GM21576 (cell line): ENCODE measurements at regions not wholly inside any gene's neighbourhood (a gene's known extent, or its start where the extent isn't known, plus 50 kb on each side); places are given as distances from the start of the nearest gene placed in this dataset.
"Not testable (repeated sequence)": the region's sequence is repeated elsewhere in the genome, so short reads cannot be mapped to it uniquely, and the experiment has no call there.

ENCODE experiments used
- ATAC-seq: cut with Tn5 transposase; IDR thresholded peaks from one replicate; pipeline ENCODE4 v1.9.1; 2021; ENCODE audit warnings: mild to moderate bottlenecking, moderate library complexity; ENCODE audit not compliant: unreplicated experiment

DNA sequence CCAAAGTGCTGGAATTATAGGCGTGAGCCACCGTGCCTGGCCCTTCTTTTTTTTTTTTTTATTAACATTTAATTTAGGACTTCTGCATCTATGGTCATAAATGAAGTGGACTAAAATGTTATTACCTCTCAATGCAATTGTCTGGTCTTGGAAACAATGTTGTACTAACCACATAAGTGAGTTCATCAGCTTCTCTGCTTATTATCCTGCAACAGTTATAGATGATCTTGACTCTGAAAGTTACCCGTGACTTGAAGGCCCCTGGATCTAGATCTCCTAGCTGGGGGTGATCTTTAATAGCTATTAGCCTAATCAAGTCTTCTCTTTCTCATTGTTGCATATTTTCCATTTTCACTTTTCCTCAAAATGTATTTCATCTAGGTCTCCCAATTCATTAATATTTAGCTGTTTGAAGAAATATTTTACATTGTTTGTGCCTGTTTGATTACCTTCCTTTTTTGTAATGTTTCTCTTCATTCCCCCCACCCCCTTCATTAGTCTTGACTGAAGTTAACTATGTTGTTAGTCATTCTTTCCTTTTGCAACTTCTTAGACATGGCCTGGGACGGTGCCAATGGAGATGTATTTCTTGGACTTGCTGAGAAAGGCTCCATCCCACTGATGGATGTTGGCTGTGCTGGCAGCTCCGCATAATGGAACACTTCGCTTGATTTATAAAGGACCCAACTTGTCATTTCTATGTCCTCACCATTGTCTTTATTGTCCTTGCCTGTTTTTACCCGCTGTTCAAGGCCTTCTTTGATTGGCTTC, 141.6 kb upstream of the RIOK3 start:
- ATAC-seq: no peak

DNA sequence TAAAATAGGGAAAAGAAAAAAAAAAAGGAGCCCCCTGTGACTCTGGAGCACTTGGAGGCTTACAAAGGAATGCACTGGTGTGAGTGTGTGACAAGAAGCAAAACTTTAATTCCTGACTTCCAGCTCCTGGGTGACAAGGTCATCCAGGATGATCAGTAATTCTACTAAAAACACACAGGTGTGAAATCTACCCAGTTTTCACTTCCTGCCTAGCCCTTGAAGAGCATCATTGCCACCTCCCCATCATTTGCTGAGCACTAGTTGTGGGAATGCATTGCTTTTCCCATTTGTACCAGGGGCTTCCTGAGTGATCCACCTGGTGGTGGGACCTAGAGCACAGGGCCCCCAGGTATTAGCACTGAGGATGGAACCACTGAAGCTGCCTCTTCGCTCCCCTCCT, 139.7 kb upstream of the RIOK3 start:
- no peak for ATAC-seq

DNA sequence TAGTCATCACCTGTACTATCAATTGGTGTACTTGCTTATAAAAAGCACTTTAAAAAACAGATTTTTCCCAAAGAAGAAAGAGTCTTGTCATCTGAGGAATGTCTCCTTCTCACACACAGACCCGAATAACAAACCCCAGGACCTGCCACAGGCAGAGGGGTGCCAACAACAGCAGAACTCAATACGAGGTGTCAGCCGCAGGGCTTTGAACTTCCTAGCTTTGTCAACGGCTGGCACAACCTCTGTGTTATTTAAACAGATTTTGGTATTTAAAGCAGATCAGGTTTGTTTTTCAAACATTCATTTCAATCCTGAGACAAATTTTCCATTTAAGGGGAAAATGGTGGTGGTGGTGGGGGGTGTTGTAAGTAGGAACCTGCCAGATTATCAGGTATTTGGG, 138.4 kb upstream of the RIOK3 start:
- no peak for ATAC-seq

DNA sequence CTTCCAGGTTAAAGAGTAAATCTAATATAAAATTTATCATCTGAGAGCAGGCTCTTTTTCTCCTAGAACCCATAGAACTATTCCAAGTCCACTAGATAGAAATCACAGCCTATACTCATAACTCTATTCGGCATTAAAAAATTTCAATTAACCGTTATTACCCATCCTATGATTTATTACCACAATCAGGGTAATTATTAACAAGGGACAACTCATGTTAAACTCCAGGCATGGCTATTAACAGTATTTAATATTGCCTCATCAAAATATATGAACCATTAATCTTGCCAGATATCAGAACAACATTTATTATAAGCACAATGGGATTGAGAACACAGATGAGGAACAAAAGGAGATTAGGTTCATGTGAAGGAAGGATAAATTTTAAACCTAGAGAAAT, 136.8 kb upstream of the RIOK3 start:
- no peak for ATAC-seq

DNA sequence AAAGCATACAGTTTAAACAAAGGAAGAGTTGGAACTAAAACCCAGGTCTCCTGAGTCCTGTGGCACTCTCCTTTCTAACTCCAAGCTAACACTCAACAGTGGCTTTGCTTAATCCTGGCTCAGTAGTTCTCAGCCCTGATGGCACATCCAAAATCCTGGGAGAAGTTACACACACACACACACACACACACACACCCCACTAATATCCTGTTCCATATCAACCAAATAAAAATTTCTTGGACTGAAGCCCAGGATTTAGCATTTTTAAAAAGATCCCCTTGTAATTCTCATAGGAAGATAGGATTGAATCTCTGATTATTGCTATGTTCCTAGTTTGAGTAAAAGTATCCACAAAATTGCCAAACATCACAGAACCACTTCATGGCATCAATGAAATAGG, 136.1 kb upstream of the RIOK3 start:
- ATAC-seq: no peak

DNA sequence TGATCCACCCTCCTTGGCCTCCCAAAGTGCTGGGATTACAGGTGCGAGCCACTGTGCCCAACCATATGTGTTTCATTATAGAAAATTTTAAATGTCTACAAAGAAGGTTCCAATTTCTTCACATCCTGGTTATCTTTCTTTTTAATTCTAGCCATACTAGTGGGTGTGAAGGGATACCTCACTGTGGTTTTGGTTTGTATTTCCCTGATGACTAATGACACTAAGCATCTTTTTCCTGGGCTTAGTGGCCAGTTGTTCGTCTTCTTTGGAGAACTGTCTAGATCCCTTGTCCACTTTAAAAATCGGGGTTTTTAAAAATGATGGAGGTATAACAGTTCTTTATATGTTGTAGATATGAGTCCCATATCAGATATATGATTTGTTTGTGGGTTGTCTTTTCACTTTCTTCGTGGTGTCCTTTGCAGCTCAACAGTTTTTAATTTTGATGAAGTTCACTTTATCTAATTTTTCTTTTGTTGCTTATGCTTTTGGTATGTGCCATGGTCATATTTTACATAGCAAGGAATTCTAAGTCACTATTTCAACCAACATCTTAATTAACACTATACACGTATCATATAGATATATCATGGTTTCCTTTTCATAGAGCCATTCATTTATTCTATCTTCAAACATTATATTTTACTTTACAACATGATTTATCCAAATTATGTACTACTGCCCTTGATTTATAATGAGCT, 135.0 kb upstream of the RIOK3 start:
- no peak for ATAC-seq

DNA sequence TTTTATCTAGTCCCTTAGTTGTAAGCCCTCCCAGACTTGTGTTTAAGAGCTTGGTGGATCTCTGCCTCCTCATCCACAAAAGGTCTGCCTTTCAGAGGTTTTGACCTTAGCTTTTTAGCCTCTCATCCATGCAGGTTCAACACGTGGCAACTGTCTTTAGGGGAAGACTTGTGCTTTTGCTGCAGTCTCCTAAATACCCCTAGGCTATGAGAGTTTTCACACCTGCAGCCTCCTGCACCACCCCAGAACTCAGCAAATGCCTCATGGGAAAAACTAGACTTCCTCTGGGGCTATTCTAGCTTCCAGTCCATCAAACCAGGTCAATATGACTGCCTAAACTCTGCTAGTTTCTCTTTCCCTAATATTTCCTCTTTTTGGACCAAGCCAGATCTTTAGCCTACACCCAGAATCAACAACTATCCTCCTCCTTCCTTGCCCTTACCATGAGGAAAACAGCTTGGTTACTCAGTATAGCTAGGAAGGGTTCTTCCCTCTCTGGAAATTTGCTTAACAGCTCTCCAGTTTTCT, 132.3 kb upstream of the RIOK3 start:
- ATAC-seq: no peak

DNA sequence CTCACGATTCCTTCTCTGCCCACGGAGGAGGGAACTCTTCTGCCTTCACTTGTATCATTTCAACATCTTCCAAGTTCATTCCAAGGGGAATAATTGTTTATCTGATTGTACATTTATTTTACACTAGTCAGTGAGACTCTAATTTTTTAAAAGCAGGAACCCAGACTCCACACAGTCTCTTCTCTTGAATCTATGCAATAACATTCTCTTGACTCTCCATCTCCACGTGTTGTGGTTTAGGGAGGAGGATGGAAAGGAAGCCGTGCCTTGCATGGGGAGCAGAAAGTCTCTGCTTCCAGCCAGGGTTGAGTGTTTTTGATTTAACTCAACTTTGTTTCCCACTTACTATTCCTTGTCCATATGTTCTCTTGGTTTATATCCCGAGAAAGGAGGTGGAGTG, 131.1 kb upstream of the RIOK3 start:
- ATAC-seq: no peak

DNA sequence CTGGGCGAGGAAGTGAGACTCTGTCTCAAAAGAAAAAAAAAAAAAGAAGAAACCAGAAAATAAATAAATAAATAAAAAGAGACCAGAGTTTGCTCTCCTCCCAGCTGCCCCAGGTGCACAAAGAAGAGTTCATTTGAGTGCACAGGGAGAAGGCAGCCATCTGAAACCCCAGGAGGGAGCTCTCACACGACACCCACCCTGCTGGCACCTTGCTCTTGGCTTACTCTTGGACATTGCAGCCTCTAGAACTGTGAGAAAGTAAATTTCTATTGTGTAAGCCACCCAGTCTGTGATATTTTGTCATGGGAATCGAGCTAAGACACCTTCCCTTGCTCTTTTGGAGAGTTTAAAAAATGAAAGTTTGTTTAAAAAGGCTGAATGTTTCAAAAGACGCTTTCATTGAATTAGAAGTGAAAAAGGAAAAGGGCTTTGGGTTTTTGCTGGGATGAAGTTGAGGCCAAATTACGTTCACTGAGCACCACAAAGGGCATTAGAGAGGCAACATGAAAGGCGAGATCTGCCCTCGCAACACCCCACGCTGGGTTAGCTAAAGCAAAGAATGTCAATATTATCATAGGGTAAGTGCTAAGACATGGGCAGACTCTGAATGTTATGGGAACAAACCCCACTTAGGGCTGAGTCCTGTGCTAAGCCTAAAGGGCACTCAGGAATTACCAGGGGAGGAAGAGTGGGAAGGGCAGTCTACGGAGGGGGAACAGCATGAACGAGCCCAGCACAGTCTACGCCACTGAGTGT, 128.9 kb upstream of the RIOK3 start:
- no peak for ATAC-seq

DNA sequence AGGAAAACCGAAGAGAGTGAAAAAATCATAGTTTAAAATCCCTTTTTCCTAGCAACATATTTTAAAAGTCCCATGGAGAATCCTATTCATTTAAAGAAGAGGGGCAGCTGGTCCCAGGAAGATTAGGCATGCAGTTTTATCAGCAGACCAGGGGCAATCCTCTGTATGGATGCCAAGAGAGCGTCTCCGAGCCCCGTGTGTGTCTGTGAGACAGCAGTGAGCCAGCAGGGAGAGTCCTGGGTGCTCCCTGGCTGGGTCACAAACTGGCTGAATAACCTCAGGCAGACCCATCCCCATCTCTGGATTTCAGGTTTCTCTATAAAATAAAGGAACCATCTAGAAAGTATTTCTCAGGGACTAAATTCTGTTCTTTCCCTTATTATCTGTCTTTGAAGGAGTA, 128.2 kb upstream of the RIOK3 start:
- no peak for ATAC-seq

DNA sequence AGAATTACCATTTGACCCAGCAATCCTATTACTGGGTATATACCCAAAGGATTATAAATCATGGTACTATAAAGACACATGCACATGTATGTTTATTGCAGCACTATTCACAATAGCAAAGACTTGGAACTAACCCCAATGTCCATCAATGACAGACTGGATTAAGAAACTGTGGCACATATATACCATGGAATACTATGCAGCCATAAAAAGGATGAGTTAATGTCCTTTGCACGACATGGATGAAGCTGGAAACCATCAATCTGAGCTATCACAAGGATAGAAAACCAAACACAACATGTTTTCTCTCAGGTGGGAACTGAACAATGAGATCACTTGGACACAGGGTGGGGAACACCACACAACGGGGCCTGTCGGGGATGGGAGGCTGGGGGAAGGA, 123.4 kb upstream of the RIOK3 start:
- not testable (repeated sequence) for ATAC-seq

DNA sequence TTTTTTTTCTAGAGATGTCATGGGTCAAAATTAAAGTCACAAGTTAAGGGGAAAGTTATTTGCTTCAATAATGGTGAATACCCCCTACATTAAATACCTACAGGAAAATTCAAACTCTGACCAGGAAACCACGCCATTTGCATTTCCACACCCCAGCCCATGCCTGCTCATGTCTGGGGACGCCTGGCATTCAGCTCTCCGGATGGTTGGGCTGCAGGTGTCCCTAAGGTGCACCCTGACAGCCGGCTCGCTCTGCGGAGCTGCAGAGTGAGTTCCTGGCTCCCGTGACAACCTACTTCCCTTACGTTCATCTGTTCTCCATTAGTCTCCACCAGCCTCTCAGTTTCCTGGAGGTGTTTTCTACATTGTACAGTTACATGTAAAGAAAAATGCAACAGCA, 122.7 kb upstream of the RIOK3 start:
- no peak for ATAC-seq

DNA sequence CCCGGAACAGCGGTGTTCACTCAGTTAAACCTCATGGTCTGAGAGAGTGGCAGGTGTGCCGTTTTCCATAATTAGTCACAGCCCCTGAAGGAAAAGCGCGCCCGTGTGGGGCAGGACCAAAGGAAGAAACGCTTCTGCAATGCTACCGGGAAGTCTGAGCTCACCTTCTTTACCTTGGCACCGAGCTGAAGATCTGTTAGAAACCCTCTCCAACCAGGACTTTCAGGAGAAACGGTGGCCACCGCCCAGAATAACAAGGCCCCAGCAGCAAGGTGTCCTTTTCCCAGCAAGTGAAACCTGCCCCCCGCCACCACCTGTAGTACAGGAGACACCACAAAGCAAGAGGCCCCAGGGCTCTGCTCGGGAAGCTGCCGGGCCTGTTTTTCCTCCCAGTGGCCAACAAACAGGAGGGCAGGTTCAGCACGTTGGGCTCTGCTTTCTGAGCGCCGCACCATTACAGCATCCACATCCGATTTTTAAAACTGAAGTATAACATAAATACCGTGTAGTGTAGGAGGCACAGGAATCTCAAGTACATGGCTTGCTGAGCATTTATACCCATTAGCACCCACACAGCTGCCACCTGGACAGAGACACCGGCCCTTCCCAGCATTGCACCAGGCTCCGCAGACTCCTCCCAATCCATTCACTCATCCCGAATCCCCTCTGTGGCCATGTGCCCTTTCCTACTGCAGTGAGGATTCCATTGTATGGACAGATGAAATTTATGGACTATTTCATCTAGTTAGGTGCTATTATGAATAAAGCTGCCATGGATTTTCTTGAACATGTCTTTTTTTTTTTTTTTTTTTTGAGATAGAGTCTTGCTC, 121.8 kb upstream of the RIOK3 start:
- ATAC-seq: no peak

DNA sequence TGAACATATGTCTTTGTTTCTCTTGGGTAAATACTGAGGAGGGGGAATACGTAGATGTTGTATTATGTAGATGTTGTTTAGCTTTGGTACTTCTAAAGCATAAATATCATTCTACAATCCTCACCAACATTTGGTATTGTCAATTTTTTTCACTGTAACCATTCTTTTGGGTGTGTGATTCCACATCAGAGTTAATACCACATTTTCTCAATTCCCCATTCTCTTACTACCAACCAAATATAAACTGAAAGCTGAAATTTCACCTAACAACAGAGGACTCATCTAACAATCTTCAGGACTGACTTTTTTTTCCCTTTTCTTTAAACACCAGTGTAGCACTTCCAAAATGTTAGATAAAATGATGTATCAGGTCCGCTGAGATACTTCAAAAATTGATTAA, 120.7 kb upstream of the RIOK3 start:
- ATAC-seq: peak; percentile 47

DNA sequence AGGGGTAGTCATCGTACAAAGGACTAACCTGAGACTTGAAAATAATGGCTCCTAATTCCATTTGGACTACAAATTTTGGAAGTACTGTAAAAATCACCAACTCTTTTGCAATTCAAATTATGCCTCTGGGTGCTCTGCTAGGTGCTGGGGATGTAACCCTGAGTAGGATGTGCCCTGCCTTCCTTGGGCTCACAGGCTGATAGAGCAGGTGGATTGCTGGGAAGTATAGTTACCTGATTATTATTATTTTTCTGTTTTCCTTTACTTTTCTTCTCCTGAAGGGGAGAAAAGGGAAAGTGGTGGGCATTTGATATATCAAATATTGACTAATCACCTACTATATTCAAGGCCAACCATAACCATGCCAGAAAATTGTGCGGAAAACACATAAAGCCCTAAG, 119.3 kb upstream of the RIOK3 start:
- no peak for ATAC-seq

DNA sequence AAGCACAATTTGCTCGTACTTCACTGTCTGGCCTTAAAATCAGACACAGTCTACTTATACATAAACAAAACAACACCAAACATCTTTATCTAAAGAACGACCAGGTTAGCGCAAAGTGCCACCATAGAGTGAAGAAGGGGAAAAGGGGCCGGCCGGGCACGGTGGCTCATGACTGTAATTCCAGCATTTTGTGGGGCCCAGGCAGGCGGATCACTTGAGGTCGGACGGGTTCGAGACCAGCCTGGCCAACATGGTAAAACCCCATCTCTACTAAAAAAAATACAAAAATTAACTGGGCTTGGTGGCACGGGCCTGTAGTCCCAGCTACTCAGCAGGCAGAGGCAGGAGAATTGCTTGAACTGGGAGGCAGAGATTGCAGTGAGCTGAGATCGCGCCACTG, 118.5 kb upstream of the RIOK3 start:
- ATAC-seq: no peak

DNA sequence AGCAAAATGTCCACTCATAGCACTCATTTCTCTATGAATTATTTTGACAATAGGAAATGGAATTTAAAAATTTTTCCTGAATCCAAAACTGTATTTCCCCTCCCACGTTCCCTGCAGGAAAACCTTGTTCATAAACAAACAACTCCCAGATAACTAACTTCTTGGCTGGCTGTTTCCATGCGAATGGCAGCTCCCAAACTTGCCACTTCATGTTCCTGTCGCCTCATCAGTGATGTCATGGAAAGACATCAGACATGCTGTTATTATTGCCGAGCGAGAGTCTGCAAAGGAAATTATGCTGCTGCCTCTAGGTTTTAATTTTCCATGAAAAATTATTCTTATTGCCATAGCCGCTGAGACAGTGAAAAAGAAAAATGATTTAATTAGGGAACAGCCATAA, 117.0 kb upstream of the RIOK3 start:
- no peak for ATAC-seq

DNA sequence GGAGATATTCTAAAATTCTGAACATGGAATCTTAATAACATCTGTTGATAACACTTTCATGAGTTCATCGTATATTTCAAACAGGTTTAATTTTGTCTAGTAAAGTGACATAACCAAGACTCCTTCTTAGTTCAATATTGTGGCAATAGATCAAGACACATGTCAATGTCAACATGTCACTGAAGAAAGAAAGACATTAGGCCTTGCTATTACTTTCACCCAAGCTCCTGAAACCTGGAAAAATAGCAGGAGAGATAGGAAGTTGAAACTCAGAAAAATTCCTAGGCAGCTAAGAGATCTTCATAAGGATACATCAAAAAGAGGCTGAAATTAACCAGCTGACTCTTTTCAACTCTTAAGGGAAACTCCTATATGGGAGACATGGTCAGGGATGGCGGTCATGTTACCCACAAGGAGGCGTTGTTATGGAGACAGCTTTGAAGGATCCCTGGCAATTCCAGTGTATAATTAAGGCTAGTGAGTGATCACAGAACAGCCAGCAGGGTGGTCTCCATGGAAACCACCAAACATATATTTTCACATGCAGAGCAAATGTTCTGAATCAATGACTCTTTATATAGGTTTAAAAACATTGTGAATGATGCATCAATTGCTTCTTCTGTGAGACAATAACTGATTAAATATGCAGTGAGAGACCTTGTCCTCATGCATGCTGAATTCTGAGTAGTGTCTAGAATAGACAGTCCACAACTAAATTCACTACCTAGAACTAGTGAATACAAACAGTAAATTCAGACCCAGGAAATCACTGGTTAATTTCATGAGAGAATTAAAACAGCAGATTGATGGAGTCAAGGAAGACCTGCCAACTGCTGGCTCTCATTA, 115.3 kb upstream of the RIOK3 start:
- ATAC-seq: no peak

DNA sequence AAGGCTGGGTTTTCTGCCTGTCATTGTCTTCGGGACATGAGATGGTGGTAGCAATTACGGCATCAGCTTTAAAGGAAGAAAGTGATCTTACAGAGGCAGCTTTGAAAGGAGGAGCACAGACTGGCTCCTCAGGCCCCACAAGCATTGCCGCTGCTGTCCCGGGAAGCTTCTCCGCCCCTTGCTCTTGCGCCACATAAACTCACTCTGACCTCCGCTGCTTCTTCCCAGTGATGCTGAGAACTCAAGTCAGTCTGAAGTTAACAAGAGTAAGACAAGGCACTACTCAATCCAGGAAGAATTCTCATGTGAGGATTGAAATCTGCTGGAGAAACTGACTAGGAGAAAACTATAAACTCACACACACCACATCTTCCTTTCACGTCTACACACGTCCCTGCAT, 112.4 kb upstream of the RIOK3 start:
- ATAC-seq: no peak

DNA sequence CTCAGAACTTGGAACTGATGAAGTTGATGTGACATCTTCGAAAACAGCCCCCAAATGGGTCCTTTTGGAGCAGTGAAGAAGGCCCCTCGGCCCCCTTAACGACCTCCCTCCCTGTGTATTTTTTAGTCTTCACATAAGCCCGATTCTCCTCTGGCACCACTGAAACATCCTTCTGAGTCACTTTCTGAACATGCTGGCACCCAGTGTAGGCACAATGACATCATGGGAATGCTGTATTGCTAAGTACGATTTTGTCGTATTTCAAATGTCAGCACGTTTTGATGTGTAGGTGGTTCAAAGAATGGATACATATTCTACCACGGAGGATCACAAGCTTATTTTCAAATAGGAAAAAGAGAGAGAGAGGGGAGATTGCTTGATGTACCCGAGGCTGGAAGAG, 111.7 kb upstream of the RIOK3 start:
- no peak for ATAC-seq
